DMS53 (cell line): ENCODE measurements at regions not wholly inside any gene's neighbourhood (a gene's known extent, or its start where the extent isn't known, plus 50 kb on each side); places are given as distances from the start of the nearest gene placed in this dataset.
"Not testable (repeated sequence)": the region's sequence is repeated elsewhere in the genome, so short reads cannot be mapped to it uniquely, and the experiment has no call there.

Source experiments
- DNase-seq: peaks from one replicate; lab custom pipeline; 2025; lab: John Stamatoyannopoulos, UW

DNA sequence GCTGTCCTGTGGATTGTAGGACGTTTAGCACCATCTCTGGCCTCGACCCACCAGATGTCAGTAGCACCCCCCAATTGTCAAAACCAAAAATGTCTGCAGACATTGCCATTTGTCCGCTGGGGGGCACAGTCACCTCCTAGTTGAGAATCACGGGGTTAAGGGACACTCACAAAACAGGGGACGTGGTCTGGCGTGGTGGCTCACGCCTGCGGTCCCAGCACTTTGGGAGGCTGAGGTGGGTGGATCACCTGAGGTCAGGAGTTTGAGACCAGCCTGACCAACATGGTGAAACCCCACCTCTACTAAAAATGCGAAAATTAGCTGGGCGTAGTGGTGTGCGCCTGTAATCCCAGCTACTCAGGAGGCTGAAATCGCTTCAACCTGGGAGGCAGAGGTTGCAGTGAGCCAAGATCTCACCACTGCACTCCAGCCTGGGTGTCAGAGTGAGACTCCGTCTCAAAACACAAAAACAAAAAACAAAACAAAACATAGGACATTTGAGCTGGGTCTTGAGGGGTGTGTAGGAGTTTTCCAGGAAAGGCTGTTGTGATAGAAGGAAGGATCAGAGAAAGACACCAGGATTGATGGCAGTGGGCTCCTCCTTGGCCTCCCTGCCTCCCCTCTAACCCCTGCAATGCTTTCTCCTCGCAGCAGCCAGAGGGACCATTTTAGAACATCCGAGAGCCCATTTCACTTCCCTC is 171.8 kb upstream of the GSE1 start:
- no peak for DNase-seq

DNA sequence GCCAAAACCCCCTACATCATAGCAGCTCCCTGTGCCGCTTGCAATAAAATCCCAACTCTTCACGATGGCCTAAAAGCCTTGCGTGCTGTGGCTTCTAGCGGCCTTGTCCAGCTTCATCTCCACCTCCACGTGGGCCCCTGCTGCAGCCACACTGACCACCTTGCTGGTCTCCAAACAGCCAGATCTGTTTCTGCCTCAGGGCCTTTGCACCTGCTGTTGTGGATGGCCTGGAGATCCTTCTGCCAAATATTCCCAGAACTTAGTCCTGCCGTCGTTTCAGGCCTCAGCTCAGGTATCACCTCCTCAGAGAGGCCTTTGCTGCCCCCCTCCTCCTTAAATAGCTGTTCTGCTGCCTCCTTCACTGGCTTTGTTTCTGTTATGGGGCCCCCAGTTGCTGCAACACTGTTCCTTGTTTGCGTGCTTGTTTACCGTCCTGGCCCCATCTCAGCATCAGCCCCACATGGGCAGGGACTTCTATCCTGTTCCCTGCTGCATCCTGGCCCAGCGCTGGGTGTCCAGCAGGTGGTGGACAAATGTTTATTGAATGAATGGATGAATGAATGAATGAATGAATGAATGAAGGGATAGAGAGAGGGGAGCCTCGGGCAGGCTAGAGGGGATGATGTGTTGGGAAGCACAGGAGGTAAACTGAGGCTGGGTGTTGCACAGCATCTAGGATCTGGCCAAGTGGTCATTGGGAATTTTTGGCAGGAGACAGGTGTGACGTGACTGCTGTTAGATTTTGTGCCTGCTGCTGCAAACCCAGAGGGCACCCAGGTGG is 171.0 kb upstream of the GSE1 start:
- no peak for DNase-seq

DNA sequence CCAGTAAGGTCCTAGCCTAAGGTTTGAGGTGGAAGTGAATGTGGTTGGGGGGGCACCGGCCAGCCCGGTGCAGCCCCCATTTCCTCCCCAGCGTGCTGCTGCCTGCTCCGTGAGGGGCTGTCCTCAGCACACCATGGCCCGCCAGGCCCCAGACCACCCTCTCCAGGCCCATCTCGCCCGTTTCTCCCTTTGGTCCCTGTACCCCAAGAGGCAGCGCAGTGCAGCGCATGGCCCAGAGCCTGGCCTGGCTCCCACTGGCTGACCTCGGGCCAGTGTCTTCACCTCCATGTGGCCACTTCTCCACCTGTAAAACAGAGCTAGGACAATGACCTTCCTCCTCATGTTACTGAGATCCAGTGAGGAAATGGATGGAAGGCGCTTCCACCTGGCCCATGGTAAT is 170.0 kb upstream of the GSE1 start:
- DNase-seq: peak; percentile 24

DNA sequence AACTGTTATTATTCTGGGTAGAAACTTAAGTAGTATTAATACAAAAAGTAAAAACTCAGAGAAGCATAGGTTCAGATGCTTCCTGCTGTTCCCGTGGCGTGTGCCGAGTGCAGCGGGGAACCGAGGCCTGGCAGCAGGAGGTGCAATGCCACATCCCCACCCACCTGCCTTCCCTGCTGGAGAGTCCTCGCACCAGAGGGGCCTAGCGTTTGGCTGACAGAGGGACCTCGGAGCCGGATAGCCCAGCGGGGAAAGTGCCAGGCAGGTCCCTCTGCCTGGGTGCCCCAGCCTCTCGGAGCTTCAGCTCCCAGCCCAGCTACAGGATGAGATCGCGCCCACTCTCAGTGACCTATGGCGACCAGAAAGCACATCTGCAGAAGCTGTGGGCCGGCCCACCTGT is 169.6 kb upstream of the GSE1 start:
- DNase-seq: no peak

DNA sequence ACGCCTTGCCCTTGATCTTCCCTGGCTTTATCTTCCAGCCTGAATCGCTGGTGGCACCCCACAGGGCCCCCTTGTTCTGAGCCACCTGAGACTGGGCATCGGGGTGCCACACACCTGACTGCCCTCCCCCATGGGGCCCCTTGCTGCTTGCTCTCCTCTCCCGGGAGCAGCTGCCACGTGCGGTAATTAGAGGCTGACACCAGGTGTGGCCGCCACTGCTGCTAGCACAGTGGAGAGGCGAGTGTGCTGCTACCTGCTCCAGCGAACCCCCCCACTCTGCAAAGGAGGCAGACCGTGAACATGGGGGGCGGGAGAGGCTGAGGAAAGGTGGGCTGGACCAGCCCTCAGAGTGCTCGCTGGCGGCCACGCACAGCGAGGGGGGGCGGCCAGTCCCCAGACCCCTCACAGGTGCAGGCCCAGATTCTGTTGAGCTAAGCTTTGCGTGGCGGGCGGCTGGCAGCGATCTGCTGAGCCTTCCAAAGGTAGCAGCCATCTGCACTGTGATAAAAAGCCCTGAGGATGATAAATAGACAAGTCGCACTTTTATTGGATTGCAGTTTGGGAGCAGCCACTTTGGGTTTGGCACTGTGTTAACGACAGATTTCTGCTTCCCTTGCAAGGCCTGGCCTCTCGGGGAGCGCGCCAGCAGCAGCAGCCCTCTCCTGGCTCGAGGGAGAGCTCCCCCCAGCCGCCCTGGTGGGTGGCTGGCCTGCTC is 167.9 kb upstream of the GSE1 start:
- DNase-seq: peak; percentile 89

DNA sequence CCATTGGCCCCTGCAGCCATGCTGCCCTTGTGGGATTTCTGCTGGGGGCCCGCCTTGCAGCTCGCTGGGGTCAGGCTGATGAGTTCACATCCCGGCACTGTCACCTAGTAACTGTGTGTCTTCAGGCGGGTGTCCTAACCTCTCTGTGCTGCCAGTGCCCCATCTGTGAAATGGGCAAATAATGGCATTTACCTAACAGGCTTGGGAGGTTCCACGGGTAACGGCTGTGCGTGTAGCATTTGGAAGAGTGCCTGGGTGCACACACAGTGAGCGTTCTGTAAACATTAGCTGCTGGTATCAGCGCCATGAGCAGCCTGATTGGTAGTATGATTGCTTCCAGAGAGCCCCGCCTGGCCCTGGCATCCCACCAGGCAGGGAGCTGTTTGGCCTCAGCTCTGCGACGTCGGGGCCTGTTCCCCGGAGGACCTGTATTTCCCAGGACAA is 167.3 kb upstream of the GSE1 start:
- peak; percentile 28 for DNase-seq

DNA sequence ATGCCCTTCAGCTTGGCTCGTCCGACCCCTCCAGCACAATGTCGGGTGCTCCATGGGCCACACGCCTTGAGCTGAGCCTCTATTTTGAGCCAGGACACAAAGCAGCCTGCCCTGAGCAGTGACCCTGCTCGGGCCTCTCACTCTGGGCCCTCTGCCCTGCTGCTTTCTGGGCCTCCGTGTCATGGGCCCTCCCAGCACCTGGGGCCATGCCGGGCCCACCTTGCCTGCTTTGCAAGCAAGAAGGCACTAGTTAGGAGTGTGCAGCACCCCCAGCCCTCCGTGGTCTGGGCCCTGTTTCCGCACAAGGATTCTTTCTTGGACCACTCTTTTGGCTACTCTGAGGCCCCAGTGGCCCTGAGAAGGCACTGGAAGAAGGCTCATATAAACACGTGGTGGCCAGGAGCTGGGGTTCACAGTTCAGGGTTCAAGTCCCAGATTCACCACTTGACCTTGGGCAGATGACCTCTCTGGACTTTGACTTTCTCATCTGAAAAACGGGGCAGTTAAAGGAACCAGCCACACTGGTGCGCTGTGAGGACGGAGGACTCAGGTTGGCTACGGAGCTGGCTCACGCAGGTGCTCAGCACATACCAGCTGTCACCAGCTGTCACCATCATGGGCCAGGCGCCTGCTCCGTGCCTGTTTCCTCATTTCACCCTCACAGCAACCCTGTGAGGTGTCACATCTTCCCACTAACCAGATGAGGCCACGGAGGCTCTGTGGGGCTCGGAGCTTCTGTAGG is 166.0 kb upstream of the GSE1 start:
- DNase-seq: peak; percentile 87

DNA sequence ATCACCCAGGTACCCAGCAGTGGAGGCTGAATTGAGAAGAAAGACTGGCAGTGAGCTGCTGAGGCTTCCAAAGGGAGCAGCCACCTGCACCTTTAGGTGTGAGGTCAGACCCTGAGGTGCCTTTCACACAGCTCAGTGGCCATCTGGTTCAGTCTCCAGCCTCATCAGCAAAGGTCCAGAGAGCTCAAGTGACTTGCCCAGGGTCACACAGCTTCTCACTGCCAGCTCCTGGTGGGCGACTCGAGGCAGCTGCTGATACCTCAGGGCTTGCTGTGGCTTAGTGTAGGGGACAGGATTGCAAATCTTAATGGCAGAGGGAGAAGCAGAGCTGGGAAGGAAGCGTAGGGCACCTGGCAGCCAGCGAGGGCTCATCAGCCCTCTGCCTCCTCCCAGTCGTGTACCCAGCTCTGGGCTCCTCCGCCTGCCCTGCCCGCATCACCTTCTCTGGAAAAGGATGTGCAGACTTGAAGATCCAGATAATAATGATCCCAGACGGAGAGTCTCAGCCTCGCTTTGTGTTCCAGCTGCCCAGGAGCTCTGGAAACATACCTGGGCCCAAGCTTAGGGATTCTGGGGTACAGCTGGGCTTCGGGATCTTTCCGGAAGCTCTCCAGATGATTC is 165.3 kb upstream of the GSE1 start:
- peak; percentile 86 for DNase-seq

DNA sequence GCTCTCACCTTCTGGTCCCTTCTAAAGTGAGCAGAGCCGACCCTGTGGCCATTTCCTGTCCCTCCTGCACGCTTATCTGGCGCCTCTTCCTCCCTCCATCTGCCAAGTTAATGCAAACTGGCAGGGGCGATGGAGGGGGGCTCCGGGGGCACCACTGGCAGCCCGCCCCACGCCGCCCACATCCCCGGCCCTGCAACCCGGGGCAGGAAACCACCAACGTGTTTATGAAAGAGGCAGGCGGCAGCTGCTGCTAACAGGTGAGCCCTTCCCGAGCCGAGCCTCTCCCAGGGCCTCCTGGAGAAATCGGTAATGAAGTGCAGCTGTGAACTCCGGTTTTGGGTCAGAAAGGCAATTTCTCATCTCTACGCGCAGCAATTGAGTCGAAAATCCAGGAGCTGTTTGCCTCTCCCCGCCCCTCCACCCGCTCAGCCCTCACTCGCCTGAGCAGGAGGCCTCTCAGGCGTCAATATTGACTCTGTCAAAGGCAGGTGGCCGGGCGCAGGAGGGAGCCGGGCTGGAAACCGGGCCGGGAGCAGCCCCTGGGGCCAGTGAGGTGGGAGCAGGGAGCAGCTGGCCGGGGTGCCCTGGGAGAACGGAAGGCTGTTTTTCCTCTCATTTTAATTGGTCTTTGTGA is 164.4 kb upstream of the GSE1 start:
- DNase-seq: peak; percentile 98

DNA sequence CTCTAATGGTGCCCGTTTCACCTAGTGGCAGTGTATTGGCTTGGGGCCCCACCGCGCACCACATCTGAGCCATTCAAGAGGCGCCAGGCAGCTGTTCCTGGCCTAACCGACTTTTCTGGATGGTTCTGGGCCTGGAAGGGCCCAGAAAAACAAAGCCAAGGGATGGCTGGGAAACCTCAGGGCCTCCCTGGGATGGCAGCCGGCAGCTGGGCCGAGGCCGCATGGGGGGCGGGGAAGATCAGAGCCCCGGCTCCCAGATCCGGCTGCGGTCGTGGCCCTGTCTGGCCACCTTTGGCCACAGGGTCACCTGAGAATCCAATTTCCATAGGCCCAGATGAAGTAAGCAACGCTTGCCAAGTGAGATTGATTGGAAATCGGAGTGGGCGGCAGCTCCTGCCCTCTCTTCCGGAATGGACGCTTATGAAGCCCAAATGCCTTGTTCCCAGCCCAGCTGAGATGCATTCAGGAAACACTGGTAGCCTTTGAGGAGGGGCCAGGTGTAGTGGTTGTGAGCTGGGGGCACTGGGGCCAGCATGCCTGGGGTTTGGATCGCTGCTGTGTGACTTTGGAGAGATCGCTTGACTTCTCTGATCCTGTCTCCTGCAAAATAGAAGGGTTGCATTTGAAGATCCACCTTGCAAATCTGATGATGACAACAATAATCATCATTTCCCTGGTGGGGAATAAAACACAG is 163.8 kb upstream of the GSE1 start:
- DNase-seq: no peak

DNA sequence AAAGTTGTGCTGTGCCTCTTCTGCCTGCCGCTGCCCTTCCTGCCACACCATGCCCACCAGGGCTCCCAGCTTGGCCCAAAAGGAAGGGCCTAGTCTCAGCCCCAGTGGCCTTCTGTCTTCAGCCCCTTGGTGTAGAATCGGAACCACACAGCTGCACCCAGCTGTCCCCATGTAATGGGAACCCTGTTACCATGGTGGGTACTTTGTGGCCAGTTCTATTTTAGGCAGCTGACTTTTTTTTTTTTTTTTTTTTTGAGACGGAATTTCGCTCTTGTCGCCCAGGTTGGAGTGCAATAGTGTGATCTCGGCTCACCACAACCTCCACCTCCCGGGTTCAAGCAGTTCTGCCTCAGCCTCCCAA is 163.3 kb upstream of the GSE1 start:
- peak; percentile 42 for DNase-seq

DNA sequence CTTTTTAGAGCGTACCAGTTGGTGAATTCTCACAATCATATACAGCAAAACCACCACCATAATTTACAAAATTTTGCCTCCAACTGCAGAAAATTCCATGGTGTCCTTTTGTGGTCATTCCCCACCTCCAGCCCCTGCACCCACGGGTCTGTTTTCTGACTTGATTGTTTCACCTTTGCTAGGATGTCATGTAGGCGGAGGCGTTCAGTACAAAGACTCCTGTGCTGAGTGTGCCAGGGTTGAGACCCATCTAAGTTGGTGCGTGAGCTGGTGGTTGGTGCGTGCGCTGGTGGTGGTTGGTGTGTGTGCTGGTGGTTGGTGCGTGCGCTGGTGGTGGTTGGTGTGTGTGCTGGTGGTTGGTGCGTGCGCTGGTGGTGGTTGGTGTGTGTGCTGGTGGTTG is 162.0 kb upstream of the GSE1 start:
- DNase-seq: not testable (repeated sequence)

DNA sequence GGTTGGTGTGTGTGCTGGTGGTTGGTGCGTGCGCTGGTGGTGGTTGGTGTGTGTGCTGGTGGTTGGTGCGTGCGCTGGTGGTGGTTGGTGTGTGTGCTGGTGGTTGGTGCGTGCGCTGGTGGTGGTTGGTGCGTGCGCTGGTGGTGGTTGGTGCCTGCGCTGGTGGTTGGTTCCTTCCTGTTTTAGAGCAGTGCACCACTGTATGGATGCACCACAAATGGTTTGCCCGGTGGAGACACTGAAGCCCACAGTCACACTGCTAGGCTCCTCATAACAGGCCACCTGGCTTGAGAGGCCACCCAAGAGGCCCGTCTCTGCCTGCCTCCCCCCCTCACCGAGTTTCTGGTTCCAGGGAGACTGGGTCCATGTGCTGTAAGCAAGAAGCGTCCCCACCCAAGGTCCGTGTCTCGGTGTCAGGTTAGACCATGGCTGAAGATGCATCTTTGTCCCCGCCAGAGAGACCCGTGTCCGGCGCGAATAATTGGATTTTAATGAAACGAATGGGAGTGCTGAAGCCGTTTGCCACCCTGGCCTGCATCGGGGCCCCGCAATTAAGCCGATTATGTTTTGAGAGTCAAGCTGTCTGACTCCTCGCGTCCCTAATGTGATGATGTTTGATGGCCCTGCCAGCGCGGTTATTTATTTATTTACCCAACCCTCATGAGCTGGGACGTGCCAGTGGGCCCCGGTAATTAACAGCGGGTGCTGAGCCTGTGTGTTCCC is 161.3 kb upstream of the GSE1 start:
- peak; percentile 51 for DNase-seq

DNA sequence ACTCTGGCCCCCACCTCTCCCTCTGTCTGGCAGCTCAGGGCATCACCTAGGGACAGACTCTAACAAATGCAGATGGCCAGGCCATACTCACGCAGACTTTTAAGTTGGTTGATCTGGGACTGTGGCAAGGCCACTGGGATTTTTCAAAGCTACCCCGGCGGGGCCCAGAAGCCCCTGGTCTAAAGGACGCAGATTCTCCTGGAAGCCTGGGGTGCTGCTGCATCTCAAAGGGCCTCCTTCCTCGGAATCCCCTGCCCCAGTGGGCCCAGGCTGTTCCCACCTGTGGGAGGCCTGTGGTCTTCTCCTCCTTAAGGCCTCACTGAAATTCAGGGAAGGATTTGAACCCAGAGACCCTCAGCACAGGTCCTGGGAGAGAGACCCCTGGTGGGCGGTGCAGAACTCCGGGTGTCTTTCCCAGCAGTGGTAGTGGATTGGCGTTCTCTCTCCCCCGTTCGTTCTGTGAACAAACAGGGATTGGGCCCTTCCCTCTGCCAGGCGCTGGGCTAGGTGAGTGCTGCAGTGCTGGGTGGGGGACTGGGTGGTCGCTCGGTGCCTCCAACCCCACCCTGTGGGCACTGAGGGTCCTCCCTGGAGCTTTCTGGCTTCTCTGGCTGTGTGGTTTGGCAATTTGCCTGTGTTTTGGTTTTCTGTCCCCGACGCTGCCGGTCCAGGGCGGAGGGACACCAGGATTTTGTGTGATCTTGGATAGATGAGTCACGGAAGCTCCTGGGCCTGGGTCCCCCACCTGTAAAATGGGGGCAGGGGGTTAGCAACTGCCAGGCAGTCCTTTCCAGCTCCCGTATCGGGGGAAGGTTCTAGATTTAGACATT is 160.5 kb upstream of the GSE1 start:
- peak; percentile 37 for DNase-seq

DNA sequence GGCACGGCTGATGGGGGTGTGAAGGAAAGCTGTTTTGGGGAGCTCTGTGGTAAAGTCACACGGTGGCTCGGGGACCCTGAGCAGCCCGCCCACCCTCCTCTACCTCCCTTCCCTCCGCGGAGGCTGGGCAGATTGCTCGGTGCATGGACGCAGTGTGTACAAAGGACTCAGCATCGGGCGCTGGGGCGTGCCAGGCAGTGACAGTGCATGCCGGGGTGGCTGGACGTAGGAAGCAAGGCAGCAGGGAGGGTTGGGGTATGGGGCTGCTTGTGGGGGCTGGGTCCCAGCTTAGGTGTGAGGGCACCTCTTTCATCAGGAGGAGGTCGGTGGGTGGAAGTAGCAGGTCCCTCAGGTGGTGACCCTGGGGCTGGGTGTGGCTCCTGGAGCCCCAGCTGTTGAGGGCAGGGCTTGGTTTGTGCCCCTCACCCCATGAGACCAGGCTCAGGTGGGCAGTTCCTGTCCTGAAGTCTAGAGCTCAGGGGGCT is 159.9 kb upstream of the GSE1 start:
- DNase-seq: peak; percentile 67

DNA sequence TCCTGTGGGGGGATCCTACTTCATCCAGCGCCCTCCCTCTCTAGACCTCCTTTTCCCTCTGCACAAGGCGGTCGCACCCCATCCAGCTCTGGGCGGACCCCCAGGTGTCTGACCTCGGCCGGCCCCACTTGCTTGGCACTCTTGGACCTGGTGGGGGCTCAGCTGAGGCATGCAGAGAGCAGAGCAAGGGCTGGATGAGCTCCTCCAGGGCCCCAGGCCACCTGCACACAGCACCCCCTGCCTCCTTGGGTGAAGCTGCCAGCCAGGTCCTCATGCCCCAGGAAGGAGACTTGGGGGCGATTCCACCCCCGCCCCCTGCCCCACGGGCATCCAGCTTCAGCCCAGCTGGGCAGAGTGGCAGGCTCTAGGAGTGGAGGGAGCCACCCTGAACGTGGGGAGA is 159.4 kb upstream of the GSE1 start:
- no peak for DNase-seq

DNA sequence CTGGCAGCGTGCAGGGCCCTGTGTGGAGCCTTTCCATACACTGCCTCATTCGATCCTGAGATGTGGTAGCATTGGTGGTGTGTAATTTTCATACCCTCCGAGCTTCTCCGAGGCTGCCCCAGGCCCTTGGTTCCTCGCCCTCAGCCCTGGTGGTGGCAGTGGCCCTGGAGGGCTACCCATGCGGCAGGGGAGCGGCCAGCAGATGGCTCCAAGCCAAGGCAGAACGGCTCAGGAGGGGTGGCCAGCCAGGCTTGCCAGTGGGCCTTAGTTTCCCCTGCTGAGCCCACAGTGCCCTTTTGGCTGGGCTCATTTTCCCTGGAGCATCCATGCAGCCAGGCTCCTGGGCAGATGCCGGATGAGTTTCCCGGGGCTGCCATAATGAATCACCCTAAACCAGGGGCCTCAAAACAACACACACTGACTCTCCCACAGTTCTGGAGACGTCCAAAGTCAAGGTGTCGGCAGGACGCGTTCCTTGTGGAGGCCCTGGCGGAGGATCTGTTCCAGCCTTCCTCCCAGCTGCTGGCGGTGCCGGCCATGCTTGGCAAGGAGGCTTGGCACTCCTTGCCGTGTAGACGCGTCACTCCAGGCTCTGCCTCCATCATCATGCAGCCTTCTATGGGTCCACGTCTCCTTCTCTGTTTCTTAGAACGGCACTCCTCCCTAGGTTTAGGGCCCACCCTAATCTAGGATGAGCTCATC is 158.8 kb upstream of the GSE1 start:
- no peak for DNase-seq

DNA sequence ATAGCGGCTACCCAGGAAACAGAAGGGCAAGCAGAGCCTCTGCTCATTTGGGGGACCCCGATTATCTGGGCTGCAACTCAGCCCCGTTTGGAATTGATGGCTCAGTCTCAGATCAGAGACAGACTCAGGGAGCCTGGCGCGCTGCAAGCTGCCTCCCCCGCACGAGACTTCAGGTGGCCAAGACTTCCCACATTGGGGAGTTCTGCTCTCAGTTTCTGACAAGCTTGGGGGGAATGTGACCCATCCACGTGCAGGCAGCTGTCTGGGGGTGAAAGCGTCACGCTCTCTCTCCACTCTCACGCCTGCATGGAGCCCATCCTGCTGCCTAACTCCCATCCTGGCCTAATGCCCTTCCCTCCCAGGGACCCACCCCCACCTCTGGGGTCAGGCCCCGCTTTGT is 157.6 kb upstream of the GSE1 start:
- DNase-seq: no peak
